ENCODE measurements at regions not wholly inside any gene's neighbourhood (a gene's known extent, or its start where the extent isn't known, plus 50 kb on each side); places are given as distances from the start of the nearest gene placed in this dataset.

DNA sequence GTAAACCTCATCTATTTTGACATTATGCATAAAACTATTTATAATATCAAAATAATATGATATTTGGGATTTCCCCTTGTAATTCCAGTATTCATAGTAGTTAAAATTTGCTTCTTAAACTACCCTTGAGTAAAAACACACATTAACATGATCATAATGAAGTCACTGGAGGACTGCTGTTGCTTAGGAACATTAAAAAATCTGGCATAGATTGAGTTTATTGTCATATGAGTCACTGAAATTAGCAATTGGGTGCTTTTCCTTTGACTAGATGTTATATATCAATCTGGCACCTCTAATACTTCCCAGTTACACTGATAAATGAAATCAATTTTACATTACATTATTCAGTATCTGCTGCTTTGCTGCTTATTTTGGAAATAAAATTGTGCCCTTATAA lies 57.0 kb upstream of the ZC3H15 start:
- Histone ChIP-seq H3K4me3 (no peak overlapping the region), H3K4me1 (no peaks in the 10 kb centered on the region), H3K9me3 (no peaks in the 10 kb centered on the region), H3K27me3 (no peaks in the 10 kb centered on the region), H3K27ac (no peak overlapping the region), H3K36me3 (no peaks in the 10 kb centered on the region)
- TF ChIP-seq, protein P1, sequence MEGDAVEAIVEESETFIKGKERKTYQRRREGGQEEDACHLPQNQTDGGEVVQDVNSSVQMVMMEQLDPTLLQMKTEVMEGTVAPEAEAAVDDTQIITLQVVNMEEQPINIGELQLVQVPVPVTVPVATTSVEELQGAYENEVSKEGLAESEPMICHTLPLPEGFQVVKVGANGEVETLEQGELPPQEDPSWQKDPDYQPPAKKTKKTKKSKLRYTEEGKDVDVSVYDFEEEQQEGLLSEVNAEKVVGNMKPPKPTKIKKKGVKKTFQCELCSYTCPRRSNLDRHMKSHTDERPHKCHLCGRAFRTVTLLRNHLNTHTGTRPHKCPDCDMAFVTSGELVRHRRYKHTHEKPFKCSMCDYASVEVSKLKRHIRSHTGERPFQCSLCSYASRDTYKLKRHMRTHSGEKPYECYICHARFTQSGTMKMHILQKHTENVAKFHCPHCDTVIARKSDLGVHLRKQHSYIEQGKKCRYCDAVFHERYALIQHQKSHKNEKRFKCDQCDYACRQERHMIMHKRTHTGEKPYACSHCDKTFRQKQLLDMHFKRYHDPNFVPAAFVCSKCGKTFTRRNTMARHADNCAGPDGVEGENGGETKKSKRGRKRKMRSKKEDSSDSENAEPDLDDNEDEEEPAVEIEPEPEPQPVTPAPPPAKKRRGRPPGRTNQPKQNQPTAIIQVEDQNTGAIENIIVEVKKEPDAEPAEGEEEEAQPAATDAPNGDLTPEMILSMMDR (IDR thresholded peaks at IDR 0.05), result no peak
- intact Hi-C loops (cut with DNase I), result no loop called here
- DNase-seq (no peak), ATAC-seq (no peak)

DNA sequence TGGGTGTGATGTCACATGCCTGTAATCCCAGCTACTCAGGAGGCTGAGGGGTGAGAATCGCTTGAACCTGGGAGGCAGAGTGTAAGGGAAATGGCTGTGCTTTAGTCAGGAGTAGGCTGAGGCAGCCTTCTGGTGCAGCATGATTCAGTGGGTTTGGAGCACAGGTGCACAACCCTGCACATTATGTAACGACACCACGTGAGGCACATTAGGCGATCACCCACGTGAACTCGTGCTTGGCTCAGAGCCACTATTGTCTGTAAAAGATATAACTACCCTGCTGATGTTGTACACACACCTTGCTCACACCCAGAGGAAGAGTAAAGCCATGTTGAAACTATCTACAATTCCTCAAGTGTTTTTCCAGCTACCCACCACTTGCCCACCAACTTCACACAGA lies 54.8 kb upstream of the ZC3H15 start:
- intact Hi-C loops (cut with DNase I), result no loop called here
- no peak for DNase-seq

DNA sequence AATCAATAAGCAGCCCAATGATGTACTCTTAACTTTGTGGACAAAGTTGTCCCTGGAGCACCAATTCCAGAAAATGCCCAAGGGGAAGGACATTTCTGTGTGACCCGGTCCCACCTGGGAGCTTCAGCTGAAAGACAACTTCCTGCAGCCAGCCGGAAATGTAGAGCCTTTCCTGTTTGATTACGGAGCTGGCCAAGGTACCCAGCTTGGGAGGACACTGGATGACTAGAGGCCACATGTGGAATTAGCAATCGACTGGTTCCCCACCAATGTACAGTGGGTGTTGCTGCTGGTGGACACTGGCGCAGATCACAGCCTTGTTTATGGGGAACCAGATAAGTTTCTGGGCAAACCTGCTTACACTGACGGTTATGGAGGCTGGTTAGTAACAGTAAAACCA lies 53.0 kb upstream of the ZC3H15 start:
- Histone ChIP-seq H3K27me3 (no peaks in the 10 kb centered on the region), H3K27ac (no peak overlapping the region), H3K9me3 (no peaks in the 10 kb centered on the region), H3K4me1 (no peaks in the 10 kb centered on the region), H3K36me3 (peaks cover 0 to 3% (median 0%) of the 10 kb centered on the region in 9 donors), H3K4me3 (no peak overlapping the region)
- DNase-seq (no peak), ATAC-seq (no peak)
- TF ChIP-seq, protein P1 (IDR thresholded peaks at IDR 0.05), result no peak
- 84 to 86% methylated on average over 6 of the region's 6 CpGs for WGBS, 2 donors
- intact Hi-C loops (cut with DNase I), result no loop called here

More for the DNA sequence above, 54.8 kb upstream of the ZC3H15 start:
- TF ChIP-seq, protein P1 (IDR thresholded peaks at IDR 0.05), result no peak
- Histone ChIP-seq H3K27me3 (no peaks in the 10 kb centered on the region), H3K36me3 (peaks cover 0 to 3% (median 0%) of the 10 kb centered on the region in 9 donors), H3K9me3 (no peaks in the 10 kb centered on the region), H3K4me1 (no peaks in the 10 kb centered on the region), H3K27ac (no peak overlapping the region), H3K4me3 (no peak overlapping the region)
- ATAC-seq, result no peak
- 87 to 88% methylated on average over 6 of the region's 6 CpGs for WGBS, 2 donors

GRCh38 chr2:186433777-186434432 lies 52.2 kb upstream of the ZC3H15 start:
- intact Hi-C loops (cut with DNase I), result no loop called here
- DNase-seq, result no peak

More at GRCh38 chr2:186433777-186434432, 52.2 kb upstream of the ZC3H15 start:
- no peaks in the 10 kb centered on the region for H3K27me3 ChIP-seq
- H3K9me3 ChIP-seq, result no peaks in the 10 kb centered on the region
- WGBS, 2 donors, result 94 to 95% methylated on average over 7 of the region's 7 CpGs
- no peak overlapping the region for H3K4me3 ChIP-seq
- H3K4me1 ChIP-seq, result no peaks in the 10 kb centered on the region
- no peak for ATAC-seq
- TF ChIP-seq, protein P1 (IDR thresholded peaks at IDR 0.05), result no peak
- H3K36me3 ChIP-seq, result peaks cover 0 to 3% (median 0%) of the 10 kb centered on the region in 9 donors
- H3K27ac ChIP-seq, result no peak overlapping the region
